ENCODE measurements at regions not wholly inside any gene's neighbourhood (a gene's known extent, or its start where the extent isn't known, plus 50 kb on each side); places are given as distances from the start of the nearest gene placed in this dataset.

- no peak for DNase-seq (ENCODE audit: low read depth in 1 of 2, low spot score in 1 of 2)
- H3K4me1 ChIP-seq (ENCODE audit: low read depth): no peaks in the 10 kb centered on the region
- no peaks in the 10 kb centered on the region for H3K36me3 ChIP-seq
- H3K4me3 ChIP-seq: no peak overlapping the region
- H3K9me3 ChIP-seq (ENCODE audit: low read depth): no peaks in the 10 kb centered on the region
- no peak for TF ChIP-seq CTCF (IDR thresholded peaks at IDR 0.05; ENCODE audit: low read depth, low read length)
- no peaks in the 10 kb centered on the region for H3K27me3 ChIP-seq
- H3K27ac ChIP-seq: no peak overlapping the region
Observed at GRCh38 chr4:164212134-164212533, 541.8 kb upstream of the SMIM31 start.

GRCh38 chr4:164212714-164213113, 541.2 kb upstream of the SMIM31 start:
- TF ChIP-seq CTCF (IDR thresholded peaks at IDR 0.05; ENCODE audit: low read depth, low read length): no peak
- no peak for DNase-seq (ENCODE audit: low read depth in 1 of 2, low spot score in 1 of 2)
- H3K4me1 ChIP-seq (ENCODE audit: low read depth): no peaks in the 10 kb centered on the region
- no peaks in the 10 kb centered on the region for H3K36me3 ChIP-seq
- H3K4me3 ChIP-seq: no peak overlapping the region
- H3K9me3 ChIP-seq (ENCODE audit: low read depth): no peaks in the 10 kb centered on the region
- H3K27me3 ChIP-seq: no peaks in the 10 kb centered on the region
- H3K27ac ChIP-seq: no peak overlapping the region

GRCh38 chr4:164215113-164215741, 538.7 kb upstream of the SMIM31 start:
- DNase-seq (ENCODE audit: low read depth in 1 of 2, low spot score in 1 of 2): no peak
- no peak for TF ChIP-seq CTCF (IDR thresholded peaks at IDR 0.05; ENCODE audit: low read depth, low read length)

GRCh38 chr4:164221631-164222030, 532.3 kb upstream of the SMIM31 start:
- DNase-seq (ENCODE audit: low read depth in 1 of 2, low spot score in 1 of 2): no peak
- H3K27ac ChIP-seq: no peak overlapping the region

More at GRCh38 chr4:164215113-164215741, 538.7 kb upstream of the SMIM31 start:
- no peak overlapping the region for H3K27ac ChIP-seq
- H3K36me3 ChIP-seq: no peaks in the 10 kb centered on the region
- no peaks in the 10 kb centered on the region for H3K4me1 ChIP-seq (ENCODE audit: low read depth)
- H3K27me3 ChIP-seq: no peaks in the 10 kb centered on the region
- no peak overlapping the region for H3K4me3 ChIP-seq
- no peaks in the 10 kb centered on the region for H3K9me3 ChIP-seq (ENCODE audit: low read depth)

DNA sequence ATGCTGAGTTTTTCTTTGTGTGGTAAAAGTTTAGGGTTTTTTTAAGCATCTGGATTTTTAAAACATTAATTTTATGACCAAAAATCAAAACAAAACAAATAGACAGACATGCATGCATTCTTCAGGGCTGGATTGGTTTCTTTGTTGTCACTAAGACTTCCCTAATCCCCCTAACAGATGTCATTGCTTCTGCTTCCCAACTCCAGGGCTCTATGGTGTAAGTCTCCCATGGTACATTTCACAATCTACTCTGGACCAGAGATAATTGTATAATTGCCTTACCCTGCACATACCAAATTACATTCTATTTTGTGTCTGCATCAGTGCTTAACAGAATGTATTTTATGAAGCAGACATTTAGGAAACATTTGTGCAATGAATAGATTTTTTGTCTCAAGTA, 529.1 kb upstream of the SMIM31 start:
- Histone ChIP-seq H3K27me3 (no peaks in the 10 kb centered on the region), H3K9me3 (ENCODE audit: low read depth) (no peaks in the 10 kb centered on the region), H3K27ac (no peak overlapping the region), H3K4me3 (no peak overlapping the region), H3K4me1 (ENCODE audit: low read depth) (no peaks in the 10 kb centered on the region), H3K36me3 (no peaks in the 10 kb centered on the region)
- no peak for TF ChIP-seq CTCF (IDR thresholded peaks at IDR 0.05; ENCODE audit: low read depth, low read length)
- no peak for DNase-seq (ENCODE audit: low read depth in 1 of 2, low spot score in 1 of 2)

More at GRCh38 chr4:164221631-164222030, 532.3 kb upstream of the SMIM31 start:
- no peaks in the 10 kb centered on the region for H3K36me3 ChIP-seq
- H3K4me1 ChIP-seq (ENCODE audit: low read depth): no peaks in the 10 kb centered on the region
- TF ChIP-seq CTCF (IDR thresholded peaks at IDR 0.05; ENCODE audit: low read depth, low read length): no peak
- H3K4me3 ChIP-seq: no peak overlapping the region
- no peaks in the 10 kb centered on the region for H3K27me3 ChIP-seq
- no peaks in the 10 kb centered on the region for H3K9me3 ChIP-seq (ENCODE audit: low read depth)
